Panc1 (cell line): ENCODE measurements at regions not wholly inside any gene's neighbourhood (a gene's known extent, or its start where the extent isn't known, plus 50 kb on each side); places are given as distances from the start of the nearest gene placed in this dataset.

ENCODE experiments used
- ATAC-seq: fragments of 200-7000 bp; cut with Tn5 transposase; 2 replicates; pipeline ENCODE4 v1.9.1; 2020; ENCODE audit warnings: mild to moderate bottlenecking, moderate library complexity
- BruUV-seq: library from RNA; stranded (reverse); fragments of 400-500 nt; replicated peaks from 2 replicates; lab custom pipeline; 2021; lab: Mats Ljungman, UMichigan
- CTCF ChIA-PET: fragments of 300-600 bp; sonication (Branson Sonifier 250); formaldehyde crosslinking; loops from one replicate; lab custom pipeline; 2022; ENCODE audit warnings: antibody characterized with exemption; lab: Charles Lee
- POLR2A ChIA-PET: fragments of 300-600 bp; sonication (Branson Sonifier 250); formaldehyde crosslinking; loops from one replicate; lab custom pipeline; 2022; ENCODE audit warnings: antibody characterized with exemption; lab: Charles Lee
- DNase-seq: peaks from one replicate; pipeline ENCODE4 v3.0.0-alpha.2; 2010; ENCODE audit warnings: low read depth, low spot score
- H3K27ac ChIP-seq: 2 replicates; pipeline ENCODE4 v1.5.1; 2011; ENCODE audit warnings: mild to moderate bottlenecking, low read length, inconsistent platforms
- H3K27me3 ChIP-seq: fragments of 200-500 bp; sonication (Bioruptor generic); 2 replicates; pipeline ENCODE4 v1.6.0; 2014; ENCODE audit warnings: low read length, inconsistent platforms; ENCODE audit not compliant: control insufficient read depth, insufficient read depth
- H3K36me3 ChIP-seq: fragments of 200-500 bp; sonication (Bioruptor generic); 2 replicates; pipeline ENCODE4 v1.5.1; 2014; ENCODE audit warnings: inconsistent platforms, mild to moderate bottlenecking, low read length, moderate library complexity; ENCODE audit not compliant: control insufficient read depth, insufficient read depth
- H3K4me1 ChIP-seq: 2 replicates; pipeline ENCODE4 v1.5.1; 2011; ENCODE audit warnings: inconsistent platforms, mild to moderate bottlenecking, low read length, moderate library complexity; ENCODE audit not compliant: control insufficient read depth, insufficient read depth
- H3K4me3 ChIP-seq, 2 experiments: 2 replicates each; pipeline ENCODE4 v1.5.1; 2011 to 2012; ENCODE audit warnings: low read depth in 2 of 2, low read length in 2 of 2, mild to moderate bottlenecking in 2 of 2, inconsistent platforms in 1 of 2, moderate library complexity in 1 of 2
- H3K9me3 ChIP-seq: fragments of 200-500 bp; sonication (Bioruptor generic); 2 replicates; pipeline ENCODE4 v1.5.1; 2014; ENCODE audit warnings: low read depth, mild to moderate bottlenecking, inconsistent platforms, low read length, moderate library complexity; ENCODE audit not compliant: control insufficient read depth, insufficient read depth
- CTCF ChIP-seq: fragments of 450-650 bp; IDR thresholded peaks from 2 replicates; pipeline ENCODE4 v1.5.1; 2017; ENCODE audit warnings: mild to moderate bottlenecking
- POLR2AphosphoS5 ChIP-seq: IDR thresholded peaks from 2 replicates; pipeline ENCODE4 v1.6.1; 2012; ENCODE audit warnings: mild to moderate bottlenecking, low read depth, low read length, moderate library complexity
- REST ChIP-seq, 2 experiments: IDR thresholded peaks; 2 replicates each; pipeline ENCODE4 v1.6.1; 2011 to 2012; ENCODE audit warnings: low read depth in 2 of 2, control low read depth in 1 of 2, low read length in 1 of 2, mild to moderate bottlenecking in 1 of 2, moderate library complexity in 1 of 2; ENCODE audit not compliant: insufficient read depth in 1 of 2
- SIN3A ChIP-seq: IDR thresholded peaks from 2 replicates; pipeline ENCODE4 v1.6.1; 2012; ENCODE audit warnings: low read depth, mild to moderate bottlenecking, low read length, moderate library complexity, borderline replicate concordance; ENCODE audit not compliant: insufficient read depth
- TCF7L2 ChIP-seq: IDR thresholded peaks from 2 replicates; pipeline ENCODE4 v1.6.1; 2011; ENCODE audit warnings: mild to moderate bottlenecking, low read depth, low read length, inconsistent platforms
- in situ Hi-C: cut with HindIII; loops from 2 replicates; pipeline ENCODE4 v1.10.0; 2016; ENCODE audit warnings: low sequenced_read_pairs, low pct_unique_long_range_greater_than_20kb
- intact Hi-C: fragments of 100-400 bp; cut with micrococcal nuclease; formaldehyde crosslinking; loops from one replicate; pipeline ENCODE4 v1.10.0; 2022; ENCODE audit not compliant: unreplicated experiment

- POLR2A ChIA-PET: no interaction called here
- in situ Hi-C loops (no loop called here), intact Hi-C loops (no loop called here)
- DNase-seq: no peak
- BruUV-seq: no TSS peak
- TF ChIP-seq REST (IDR thresholded peaks at IDR 0.05; ENCODE audit: insufficient read depth in 1 of 2, low read depth in 2 of 2, low read length in 1 of 2) (no peak), TCF7L2 (no peak), SIN3A (no peak), POLR2AphosphoS5 (no peak), CTCF (no peak)
- peak overlapping the region in 1 of 2 experiments; percentile 14; a peak in 1 of 4 replicates for H3K4me3 ChIP-seq
- no peak overlapping the region for H3K27ac ChIP-seq
- no peaks in the 10 kb centered on the region for H3K4me1 ChIP-seq
- H3K9me3 ChIP-seq: no peaks in the 10 kb centered on the region
- CTCF ChIA-PET: interaction anchor here (0.6 kb wide), 1 partner anchor 418 kb away, joined by 8 read pairs; no protein-coding TSS in a partner anchor
- no peaks in the 10 kb centered on the region for H3K36me3 ChIP-seq
- ATAC-seq: no peak
- no peaks in the 10 kb centered on the region for H3K27me3 ChIP-seq
These were observed 905.3 kb downstream of the TYW1 start for GRCh38 chr7:67901808-67902480.

- CTCF ChIA-PET: no interaction called here
- BruUV-seq: no TSS peak
- H3K27me3 ChIP-seq: no peaks in the 10 kb centered on the region
- H3K4me3 ChIP-seq: no peak overlapping the region
- no peaks in the 10 kb centered on the region for H3K9me3 ChIP-seq
- H3K36me3 ChIP-seq: no peaks in the 10 kb centered on the region
- H3K27ac ChIP-seq: no peak overlapping the region
- intact Hi-C loops: no loop called here
- ATAC-seq (no peak), DNase-seq (no peak)
- no peaks in the 10 kb centered on the region for H3K4me1 ChIP-seq
- TF ChIP-seq SIN3A (no peak), POLR2AphosphoS5 (no peak), CTCF (no peak), REST (IDR thresholded peaks at IDR 0.05; ENCODE audit: insufficient read depth in 1 of 2, low read depth in 2 of 2, low read length in 1 of 2) (no peak)
- in situ Hi-C loops: no loop called here
- POLR2A ChIA-PET: no interaction called here
These were observed 911.2 kb downstream of the TYW1 start for GRCh38 chr7:67907792-67908191.
